Prostate gland (tissue), 2 donors: ENCODE measurements at regions not wholly inside any gene's neighbourhood (a gene's known extent, or its start where the extent isn't known, plus 50 kb on each side); places are given as distances from the start of the nearest gene placed in this dataset.

Source experiments
- DNase-seq: peaks from one replicate; pipeline ENCODE4 v3.0.0-alpha.2; 2019; ENCODE audit warnings: low spot score
- H3K27ac ChIP-seq, 2 donors: fragments of 200-600 bp; sonication (generic); 2 replicates each; pipeline ENCODE4 v1.5.1; 2017 to 2019
- H3K27me3 ChIP-seq: fragments of 200-600 bp; sonication (generic); replicated peaks from 2 replicates; pipeline ENCODE4 v1.5.1; 2019; ENCODE audit not compliant: insufficient read depth
- H3K36me3 ChIP-seq, 2 donors: fragments of 200-600 bp; sonication (generic); 1 replicate in 1 of 2; 2 replicates in 1 of 2; pipeline versions ENCODE4 v1.5.1 to v1.8.1; 2017 to 2019
- H3K4me1 ChIP-seq: fragments of 200-600 bp; sonication (generic); replicated peaks from 2 replicates; pipeline ENCODE4 v1.5.1; 2019
- H3K4me3 ChIP-seq, 2 donors: fragments of 200-600 bp; sonication (generic); 2 replicates each; pipeline ENCODE4 v1.5.1; 2017 to 2019
- H3K9me3 ChIP-seq: fragments of 200-600 bp; sonication (generic); 2 replicates; pipeline ENCODE4 v1.5.1; 2017
- CTCF ChIP-seq, 4 experiments: fragments of 200-600 bp in 2 of 4; fragments of 450-650 bp in 2 of 4; sonication (generic) in 2 of 4; IDR thresholded peaks; 1 replicate in 3 of 4; 2 replicates in 1 of 4; pipeline ENCODE4 v1.5.1; 2016 to 2019; ENCODE audit warnings: antibody characterized with exemption in 4 of 4, mild to moderate bottlenecking in 2 of 4, moderate library complexity in 2 of 4
- POLR2A ChIP-seq: fragments of 450-650 bp; IDR thresholded peaks from one replicate; pipeline ENCODE4 v1.6.1; 2016; ENCODE audit warnings: antibody characterized with exemption, mild to moderate bottlenecking
- POLR2AphosphoS5 ChIP-seq: sonication (generic); formaldehyde crosslinking; IDR thresholded peaks from one replicate; pipeline ENCODE4 v1.6.1; 2017; ENCODE audit warnings: antibody characterized with exemption
- WGBS: methylation state at CpG from one replicate; pipeline ENCODE4 v1.1.5; 2018; 5-methylcytosine and 5-hydroxymethylcytosine counted together
- intact Hi-C: fragments of 100-400 bp; cut with DNase I; formaldehyde crosslinking; loops from one replicate; pipeline ENCODE4 v1.14.2; 2022

GRCh38 chr4:184879271-184879670, 53.5 kb upstream of the ACSL1 start:
- 94% methylated on average over 3 of the region's 3 CpGs for WGBS
- no peaks in the 10 kb centered on the region for H3K27me3 ChIP-seq
- no peaks in the 10 kb centered on the region for H3K4me1 ChIP-seq
- H3K27ac ChIP-seq: no peak overlapping the region
- no peak for TF ChIP-seq CTCF (IDR thresholded peaks at IDR 0.05)
- TF ChIP-seq POLR2A: no peak
- TF ChIP-seq POLR2AphosphoS5: no peak
- H3K4me3 ChIP-seq: no peak overlapping the region
- no peak for DNase-seq
- intact Hi-C loops: no loop called here
- no peaks in the 10 kb centered on the region for H3K36me3 ChIP-seq
- no peaks in the 10 kb centered on the region for H3K9me3 ChIP-seq

- intact Hi-C loops: no loop called here
- Histone ChIP-seq H3K4me3 (no peak overlapping the region), H3K36me3 (no peaks in the 10 kb centered on the region), H3K27me3 (no peaks in the 10 kb centered on the region), H3K9me3 (no peaks in the 10 kb centered on the region), H3K27ac (no peak overlapping the region), H3K4me1 (no peaks in the 10 kb centered on the region)
- no peak for DNase-seq
- WGBS: 75% methylated on average over 10 of the region's 10 CpGs
- no peak for TF ChIP-seq POLR2A
- TF ChIP-seq POLR2AphosphoS5: no peak
- no peak for TF ChIP-seq CTCF (IDR thresholded peaks at IDR 0.05)
Measured at GRCh38 chr4:184882276-184882675, 56.5 kb upstream of the ACSL1 start.

- Histone ChIP-seq H3K27me3 (no peaks in the 10 kb centered on the region), H3K27ac (no peak overlapping the region), H3K4me1 (no peaks in the 10 kb centered on the region), H3K36me3 (no peaks in the 10 kb centered on the region), H3K4me3 (no peak overlapping the region), H3K9me3 (no peaks in the 10 kb centered on the region)
- WGBS: 88% methylated on average over 6 of the region's 6 CpGs
- no peak for DNase-seq
- no peak for TF ChIP-seq CTCF (IDR thresholded peaks at IDR 0.05)
- no peak for TF ChIP-seq POLR2A
- TF ChIP-seq POLR2AphosphoS5: no peak
- intact Hi-C loops: no loop called here
Measured at GRCh38 chr4:184883024-184883423, 57.3 kb upstream of the ACSL1 start.

GRCh38 chr4:184884883-184885282, 59.1 kb upstream of the ACSL1 start:
- no peaks in the 10 kb centered on the region for H3K9me3 ChIP-seq
- TF ChIP-seq POLR2AphosphoS5: no peak
- TF ChIP-seq CTCF (IDR thresholded peaks at IDR 0.05): no peak
- no peak for TF ChIP-seq POLR2A
- 74% methylated on average over 5 of the region's 5 CpGs for WGBS
- H3K4me3 ChIP-seq: no peak overlapping the region
- H3K36me3 ChIP-seq: no peaks in the 10 kb centered on the region
- H3K27me3 ChIP-seq: no peaks in the 10 kb centered on the region
- no peak for DNase-seq
- no peak overlapping the region for H3K27ac ChIP-seq
- H3K4me1 ChIP-seq: no peaks in the 10 kb centered on the region
- intact Hi-C loops: no loop called here

GRCh38 chr4:184885602-184886001, 59.8 kb upstream of the ACSL1 start:
- H3K36me3 ChIP-seq: no peaks in the 10 kb centered on the region
- H3K4me1 ChIP-seq: no peaks in the 10 kb centered on the region
- WGBS: 98% methylated on average over 4 of the region's 4 CpGs
- H3K4me3 ChIP-seq: no peak overlapping the region
- H3K27ac ChIP-seq: no peak overlapping the region
- TF ChIP-seq POLR2AphosphoS5 (no peak), POLR2A (no peak), CTCF (IDR thresholded peaks at IDR 0.05) (no peak)
- no peaks in the 10 kb centered on the region for H3K9me3 ChIP-seq
- DNase-seq: no peak
- no peaks in the 10 kb centered on the region for H3K27me3 ChIP-seq
- intact Hi-C loops: no loop called here
